ENCODE measurements at regions not wholly inside any gene's neighbourhood (a gene's known extent, or its start where the extent isn't known, plus 50 kb on each side); places are given as distances from the start of the nearest gene placed in this dataset.
"Not testable (repeated sequence)": the region's sequence is repeated elsewhere in the genome, so short reads cannot be mapped to it uniquely, and the experiment has no call there.

DNA sequence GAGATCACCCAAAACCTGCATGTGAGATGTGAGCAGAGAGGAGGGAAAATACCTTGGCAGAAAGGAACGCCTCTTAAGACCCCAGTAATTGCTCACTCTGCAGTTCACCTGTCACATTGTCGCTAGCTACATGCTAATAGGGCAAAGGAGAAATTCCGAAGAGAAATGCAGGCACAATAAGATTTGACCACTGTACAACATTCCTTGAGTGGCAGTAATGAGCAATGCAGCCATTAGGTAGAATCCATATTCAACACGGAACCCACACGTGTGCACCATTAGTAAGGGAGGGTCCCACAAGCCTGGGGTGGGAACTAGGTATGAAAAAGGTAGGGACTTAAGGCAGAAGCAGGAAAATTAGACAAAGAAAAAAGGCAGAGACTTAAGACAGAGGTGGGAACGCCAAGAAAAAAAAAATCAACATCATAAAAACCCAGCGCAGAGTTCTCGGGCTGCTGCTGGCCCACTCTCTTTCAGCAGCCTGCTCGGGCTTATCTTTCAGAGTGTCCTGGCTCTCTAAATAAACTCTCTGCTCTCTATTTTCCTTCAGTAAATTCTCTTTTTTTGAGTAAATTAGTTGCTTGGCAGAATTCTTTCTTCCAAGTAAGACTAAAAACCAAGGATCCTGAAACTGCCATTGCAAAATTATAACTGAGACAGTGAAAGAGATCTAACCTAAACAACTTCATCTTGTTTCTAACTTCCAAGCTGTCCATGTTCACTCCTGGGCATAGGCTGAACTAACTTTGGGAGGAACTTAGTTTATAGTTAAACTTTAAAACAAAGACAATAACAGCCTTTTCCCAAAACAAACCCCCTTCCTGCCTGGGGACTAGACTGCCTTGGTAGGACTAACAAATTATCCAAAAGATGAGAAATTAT lies 116.5 kb downstream of the CD24 start:
- TF ChIP-seq, protein P1, sequence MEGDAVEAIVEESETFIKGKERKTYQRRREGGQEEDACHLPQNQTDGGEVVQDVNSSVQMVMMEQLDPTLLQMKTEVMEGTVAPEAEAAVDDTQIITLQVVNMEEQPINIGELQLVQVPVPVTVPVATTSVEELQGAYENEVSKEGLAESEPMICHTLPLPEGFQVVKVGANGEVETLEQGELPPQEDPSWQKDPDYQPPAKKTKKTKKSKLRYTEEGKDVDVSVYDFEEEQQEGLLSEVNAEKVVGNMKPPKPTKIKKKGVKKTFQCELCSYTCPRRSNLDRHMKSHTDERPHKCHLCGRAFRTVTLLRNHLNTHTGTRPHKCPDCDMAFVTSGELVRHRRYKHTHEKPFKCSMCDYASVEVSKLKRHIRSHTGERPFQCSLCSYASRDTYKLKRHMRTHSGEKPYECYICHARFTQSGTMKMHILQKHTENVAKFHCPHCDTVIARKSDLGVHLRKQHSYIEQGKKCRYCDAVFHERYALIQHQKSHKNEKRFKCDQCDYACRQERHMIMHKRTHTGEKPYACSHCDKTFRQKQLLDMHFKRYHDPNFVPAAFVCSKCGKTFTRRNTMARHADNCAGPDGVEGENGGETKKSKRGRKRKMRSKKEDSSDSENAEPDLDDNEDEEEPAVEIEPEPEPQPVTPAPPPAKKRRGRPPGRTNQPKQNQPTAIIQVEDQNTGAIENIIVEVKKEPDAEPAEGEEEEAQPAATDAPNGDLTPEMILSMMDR (IDR thresholded peaks at IDR 0.05; ENCODE audit: borderline replicate concordance, control extremely low read depth, extremely low read depth, insufficient read depth, missing control alignments), result no peak
- no peak for DNase-seq (ENCODE audit: low spot score)
- in situ Hi-C loops (cut with MboI; ENCODE audit: low sequenced_read_pairs, unreplicated experiment), result no loop called here

DNA sequence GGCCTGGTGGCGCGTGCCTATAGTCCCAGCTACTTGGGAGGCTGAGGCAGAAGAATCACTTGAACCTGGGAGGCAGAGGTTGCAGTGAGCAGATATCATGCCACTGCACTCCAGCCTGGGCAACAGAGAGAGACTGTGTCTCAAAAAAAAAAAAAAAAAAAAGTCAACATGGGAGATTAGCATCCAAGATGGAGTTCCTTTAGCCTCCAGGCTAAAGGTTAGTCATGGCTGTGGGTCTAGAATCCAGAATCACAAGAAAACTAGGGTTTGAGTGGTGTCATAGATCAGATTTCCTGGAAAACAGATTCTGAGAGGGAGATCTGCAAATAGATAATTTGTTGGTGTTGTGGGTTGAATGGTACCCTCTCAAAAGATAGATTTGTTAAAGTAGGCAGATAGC lies 117.2 kb downstream of the CD24 start:
- DNase-seq (ENCODE audit: low spot score); in situ Hi-C loops (cut with MboI; ENCODE audit: low sequenced_read_pairs, unreplicated experiment): not testable (repeated sequence)

DNA sequence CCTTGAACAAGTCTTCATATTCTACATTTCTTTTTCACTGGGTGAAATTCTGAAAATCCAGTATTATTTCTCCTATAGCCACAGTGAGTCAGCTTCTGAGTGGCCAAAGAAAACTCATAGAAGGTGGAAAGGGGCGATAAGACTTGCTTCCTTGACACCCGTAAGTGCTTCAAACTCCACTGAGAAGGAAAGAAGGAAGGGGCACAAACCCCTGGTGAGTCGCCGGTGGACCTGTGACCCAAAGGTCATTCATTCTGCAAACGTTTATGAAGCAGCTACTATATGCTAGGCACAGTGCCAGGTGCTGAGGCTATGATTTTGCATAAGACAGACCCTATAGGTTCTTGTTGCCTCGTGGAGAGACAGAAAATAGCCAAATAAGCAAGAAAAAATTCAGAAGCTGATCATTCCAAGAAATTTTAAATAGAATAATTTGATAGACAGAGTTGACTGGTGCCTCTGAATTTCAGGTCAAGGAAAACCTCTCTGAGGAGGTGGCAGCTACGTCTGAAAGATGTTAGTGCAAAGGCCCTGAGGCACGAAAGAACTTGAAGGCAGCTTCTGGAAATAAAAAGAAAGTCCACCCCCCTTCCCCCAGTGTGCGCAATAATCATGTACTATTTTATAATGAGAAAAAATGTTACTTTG lies 118.2 kb downstream of the CD24 start:
- in situ Hi-C loops (cut with MboI; ENCODE audit: low sequenced_read_pairs, unreplicated experiment), result no loop called here
- no peak for DNase-seq (ENCODE audit: low spot score)
- TF ChIP-seq, protein P1 (IDR thresholded peaks at IDR 0.05; ENCODE audit: borderline replicate concordance, control extremely low read depth, extremely low read depth, insufficient read depth, missing control alignments), result no peak

DNA sequence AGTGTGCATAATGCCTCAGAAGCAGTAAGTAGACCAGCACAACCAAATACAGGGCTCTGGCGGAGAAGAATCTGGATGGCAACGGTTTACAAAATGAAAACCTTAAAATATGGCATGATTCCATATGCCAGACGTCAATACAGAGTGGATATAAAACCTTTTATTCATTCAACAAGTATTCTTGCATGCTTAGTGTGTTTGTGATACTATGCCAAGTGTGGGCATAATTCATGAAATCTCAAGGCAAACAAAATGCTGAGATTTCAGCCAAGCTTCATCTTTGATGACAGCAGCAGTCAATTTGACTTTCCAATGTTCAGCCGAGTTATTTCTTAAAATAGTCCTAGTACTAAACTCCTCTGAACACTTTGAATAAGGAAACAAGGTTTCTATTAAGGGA lies 119.4 kb downstream of the CD24 start:
- in situ Hi-C loops (cut with MboI; ENCODE audit: low sequenced_read_pairs, unreplicated experiment), result no loop called here
- DNase-seq (ENCODE audit: low spot score), result no peak
- TF ChIP-seq, protein P1 (IDR thresholded peaks at IDR 0.05; ENCODE audit: borderline replicate concordance, control extremely low read depth, extremely low read depth, insufficient read depth, missing control alignments), result no peak

DNA sequence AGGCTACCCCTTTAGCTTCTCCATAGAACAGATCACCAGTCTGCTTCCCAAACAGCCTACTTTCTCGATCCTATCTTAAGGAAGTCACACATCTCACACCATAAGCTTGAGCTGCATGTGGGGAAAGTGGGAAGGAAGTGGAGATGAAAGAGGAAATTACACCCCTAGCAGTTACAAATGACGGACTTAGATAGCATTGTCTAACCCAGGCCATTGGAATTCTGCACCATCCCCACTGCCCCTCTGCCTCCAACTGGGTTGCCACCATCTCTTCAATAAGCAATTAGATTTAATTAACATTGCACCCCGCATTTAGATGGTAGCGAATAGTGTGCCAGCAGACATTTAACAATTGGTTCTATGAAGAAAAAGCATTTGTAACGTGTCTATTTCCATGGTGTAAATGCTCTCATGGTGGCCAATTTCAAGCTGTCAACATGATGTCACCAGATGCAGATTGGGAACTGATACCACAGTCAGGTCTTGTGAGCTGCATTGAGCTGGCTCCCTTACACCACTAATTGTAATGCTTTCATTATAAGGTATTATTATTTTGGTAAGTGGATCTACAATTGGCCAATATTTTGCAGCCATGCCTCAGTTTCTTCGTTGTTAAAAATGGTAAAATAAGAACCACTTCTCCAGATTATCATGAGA lies 124.7 kb downstream of the CD24 start:
- in situ Hi-C loops (cut with MboI; ENCODE audit: low sequenced_read_pairs, unreplicated experiment), result no loop called here
- TF ChIP-seq, protein P1 (IDR thresholded peaks at IDR 0.05; ENCODE audit: borderline replicate concordance, control extremely low read depth, extremely low read depth, insufficient read depth, missing control alignments), result no peak
- peak; percentile 58 for DNase-seq (ENCODE audit: low spot score)

DNA sequence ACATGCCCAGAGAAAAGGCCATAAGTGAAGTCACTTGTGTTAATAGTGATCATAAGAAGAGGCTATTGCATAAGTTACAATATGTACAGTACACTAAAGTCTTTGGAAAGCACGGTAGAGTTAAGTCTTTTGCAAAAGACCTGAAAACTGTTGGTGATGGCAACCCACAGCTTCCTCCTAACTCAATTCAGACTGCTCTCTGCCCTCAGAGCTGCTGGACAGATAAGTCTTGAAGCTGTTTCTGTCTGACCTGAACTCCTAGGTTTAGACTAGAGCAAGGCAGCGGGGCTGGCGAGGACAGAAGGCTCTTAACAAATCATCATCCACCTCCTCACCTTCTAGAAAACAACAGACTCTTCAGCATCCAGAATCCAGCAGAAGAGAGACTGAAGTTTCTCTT lies 125.4 kb downstream of the CD24 start:
- DNase-seq (ENCODE audit: low spot score), result no peak
- in situ Hi-C loops (cut with MboI; ENCODE audit: low sequenced_read_pairs, unreplicated experiment), result no loop called here
- TF ChIP-seq, protein P1 (IDR thresholded peaks at IDR 0.05; ENCODE audit: borderline replicate concordance, control extremely low read depth, extremely low read depth, insufficient read depth, missing control alignments), result no peak

DNA sequence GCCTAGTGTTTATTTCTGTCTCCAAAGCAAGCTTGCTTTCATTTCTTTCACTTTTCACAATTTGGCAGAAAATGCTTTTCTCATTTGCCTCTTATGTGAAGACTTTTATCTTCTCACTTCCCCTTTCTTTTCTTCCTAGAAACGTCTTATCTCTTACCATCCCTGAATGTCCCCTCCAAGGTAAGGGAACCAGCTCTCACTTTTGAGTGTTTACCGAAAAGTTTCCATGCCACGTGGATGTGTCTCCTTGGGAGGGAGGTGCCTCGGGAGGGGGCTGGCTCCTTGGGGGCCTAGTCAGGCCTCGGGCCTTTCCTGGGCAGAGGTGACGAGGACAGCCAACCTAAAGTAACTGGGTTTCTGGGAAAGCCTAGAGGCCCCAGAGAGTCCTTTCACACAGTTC lies 127.4 kb downstream of the CD24 start:
- in situ Hi-C loops (cut with MboI; ENCODE audit: low sequenced_read_pairs, unreplicated experiment), result no loop called here
- TF ChIP-seq, protein P1 (IDR thresholded peaks at IDR 0.05; ENCODE audit: borderline replicate concordance, control extremely low read depth, extremely low read depth, insufficient read depth, missing control alignments), result no peak
- DNase-seq (ENCODE audit: low spot score), result peak; percentile 40
